Trophoblast cell (in vitro differentiated cells and primary cell): ENCODE measurements at regions not wholly inside any gene's neighbourhood (a gene's known extent, or its start where the extent isn't known, plus 50 kb on each side); places are given as distances from the start of the nearest gene placed in this dataset.

Experiments used
- DNase-seq, 2 donors: peaks; one replicate each; pipeline ENCODE4 v3.0.0-alpha.2; 2016
- H2AFZ ChIP-seq: 2 replicates; pipeline ENCODE4 v1.6.1; 2013; ENCODE audit warnings: low read length, moderate library complexity, mild to moderate bottlenecking; ENCODE audit not compliant: insufficient read depth, poor library complexity
- H2AK5ac ChIP-seq: 2 replicates; pipeline ENCODE4 v1.6.1; 2013; ENCODE audit warnings: mild to moderate bottlenecking, low read length
- H2BK120ac ChIP-seq: 2 replicates; pipeline ENCODE4 v1.6.1; 2013; ENCODE audit warnings: low read length, mild to moderate bottlenecking, moderate library complexity; ENCODE audit not compliant: insufficient read depth, poor library complexity
- H2BK12ac ChIP-seq: 2 replicates; pipeline ENCODE4 v1.6.1; 2013; ENCODE audit warnings: mild to moderate bottlenecking, low read length, moderate library complexity
- H2BK5ac ChIP-seq: 2 replicates; pipeline ENCODE4 v1.6.1; 2013; ENCODE audit warnings: low read length, low read depth, moderate library complexity, mild to moderate bottlenecking; ENCODE audit not compliant: poor library complexity
- H3K14ac ChIP-seq: 2 replicates; pipeline ENCODE4 v1.6.1; 2013; ENCODE audit warnings: mild to moderate bottlenecking, low read length
- H3K18ac ChIP-seq: 2 replicates; pipeline ENCODE4 v1.6.1; 2013; ENCODE audit warnings: mild to moderate bottlenecking, low read length
- H3K23ac ChIP-seq: 2 replicates; pipeline ENCODE4 v1.6.1; 2013; ENCODE audit warnings: low read length
- H3K27ac ChIP-seq: 2 replicates; pipeline ENCODE4 v1.5.1; 2013; ENCODE audit warnings: low read depth, mild to moderate bottlenecking, inconsistent platforms, low read length, moderate library complexity
- H3K27me3 ChIP-seq: 2 replicates; pipeline ENCODE4 v1.6.1; 2013; ENCODE audit warnings: inconsistent platforms, mild to moderate bottlenecking, low read length, moderate library complexity; ENCODE audit not compliant: insufficient read depth
- H3K36me3 ChIP-seq, 2 experiments: 1 replicate in 1 of 2; 2 replicates in 1 of 2; pipeline ENCODE4 v1.6.1; 2013; ENCODE audit warnings: low read length in 2 of 2, mild to moderate bottlenecking in 2 of 2, moderate library complexity in 1 of 2; ENCODE audit not compliant: insufficient read depth in 2 of 2, control insufficient read depth in 1 of 2
- H3K4ac ChIP-seq: 2 replicates; pipeline ENCODE4 v1.6.1; 2013; ENCODE audit warnings: low read depth, mild to moderate bottlenecking, low read length, moderate library complexity
- H3K4me1 ChIP-seq, 2 experiments: 1 replicate in 1 of 2; 2 replicates in 1 of 2; pipeline ENCODE4 v1.6.1; 2013; ENCODE audit warnings: low read length in 2 of 2, mild to moderate bottlenecking in 2 of 2, moderate library complexity in 1 of 2; ENCODE audit not compliant: insufficient read depth in 2 of 2, control insufficient read depth in 1 of 2
- H3K4me2 ChIP-seq: 2 replicates; pipeline ENCODE4 v1.6.1; 2013; ENCODE audit warnings: inconsistent platforms, mild to moderate bottlenecking, low read length, moderate library complexity
- H3K4me3 ChIP-seq: 2 replicates; pipeline ENCODE4 v1.5.1; 2013; ENCODE audit warnings: mild to moderate bottlenecking, low read depth, low read length, inconsistent platforms
- H3K79me1 ChIP-seq: one replicate; pipeline ENCODE4 v1.6.1; 2013; ENCODE audit warnings: low read length
- H3K79me2 ChIP-seq: 2 replicates; pipeline ENCODE4 v1.6.1; 2013; ENCODE audit warnings: low read length, mild to moderate bottlenecking; ENCODE audit not compliant: control insufficient read depth, insufficient read depth, poor library complexity
- H3K9ac ChIP-seq: 2 replicates; pipeline ENCODE4 v1.6.1; 2013; ENCODE audit warnings: mild to moderate bottlenecking, low read length
- H3K9me3 ChIP-seq: 2 replicates; pipeline ENCODE4 v1.6.1; 2013; ENCODE audit warnings: low read depth, mild to moderate bottlenecking, control low read depth, inconsistent platforms, low read length; ENCODE audit not compliant: insufficient read depth
- H4K12ac ChIP-seq: 2 replicates; pipeline ENCODE4 v1.6.1; 2013; ENCODE audit warnings: low read depth, mild to moderate bottlenecking, low read length, moderate library complexity
- H4K8ac ChIP-seq: 2 replicates; pipeline ENCODE4 v1.6.1; 2013; ENCODE audit warnings: low read depth, mild to moderate bottlenecking, low read length, moderate library complexity
- H4K91ac ChIP-seq: one replicate; pipeline ENCODE4 v1.6.1; 2013; ENCODE audit warnings: low read depth, mild to moderate bottlenecking, low read length, moderate library complexity
- WGBS: extraction: QIAGEN DNeasy Blood & Tissue Kit; methylation state at CpG from one replicate; pipeline ENCODE4 v1.1.7; 2013; ENCODE audit warnings: missing lambda C conversion rate; ENCODE audit not compliant: insufficient read length, insufficient coverage; ENCODE audit errors: extremely low coverage; 5-methylcytosine and 5-hydroxymethylcytosine counted together

DNA sequence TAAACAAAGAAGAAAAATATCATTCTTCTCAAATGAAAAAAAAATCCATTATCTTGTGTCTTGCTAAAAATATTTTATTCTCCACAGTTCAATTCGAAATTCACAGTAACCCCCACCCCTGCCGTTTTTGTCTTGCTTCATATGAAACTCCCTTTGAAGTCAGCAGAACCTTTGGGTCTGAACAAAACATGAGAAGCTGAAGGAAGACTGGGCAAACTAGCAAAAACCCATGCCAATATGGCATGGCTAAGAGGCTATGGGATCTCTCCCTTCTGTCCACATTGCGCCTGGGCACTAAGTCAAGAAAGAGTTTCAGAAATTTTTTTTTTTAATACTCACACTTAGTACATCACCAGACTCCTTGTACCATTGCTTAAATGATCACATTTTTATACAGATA lies 136.0 kb upstream of the SMIM31 start:
- no peak for DNase-seq
- Histone ChIP-seq H4K12ac (no peak overlapping the region), H3K18ac (no peak overlapping the region)

DNA sequence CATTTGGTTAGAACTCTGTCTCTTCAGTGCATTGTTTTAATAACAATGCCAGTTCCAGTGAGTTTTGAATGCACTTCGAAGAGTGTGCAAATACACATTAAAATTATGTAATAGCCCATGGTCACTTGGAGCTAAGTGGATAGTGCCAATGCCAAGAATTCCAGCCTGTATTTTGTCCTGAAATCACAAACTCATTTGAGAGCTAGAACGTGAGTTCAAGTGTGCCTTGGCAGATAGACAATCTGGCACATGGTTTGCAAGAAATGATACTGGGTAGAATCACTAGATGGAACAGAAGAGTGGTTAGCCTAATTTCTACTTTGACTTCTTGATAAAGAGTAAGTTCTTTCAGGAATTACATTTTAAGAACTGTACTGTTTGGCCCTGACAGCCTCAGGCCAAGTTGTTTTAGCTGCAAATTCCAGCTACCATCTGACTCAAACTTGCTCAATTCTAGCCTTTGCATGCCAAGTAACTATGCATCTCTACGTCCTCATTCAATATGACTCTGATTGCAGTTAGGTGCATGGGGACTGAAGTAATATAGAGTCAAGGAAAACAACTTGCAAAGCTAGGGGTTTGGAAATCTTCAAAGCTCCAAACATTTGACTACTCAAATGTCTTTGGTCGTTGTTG lies 131.9 kb upstream of the SMIM31 start:
- H3K4me1 ChIP-seq = peaks cover 0 to 3% of the 10 kb centered on the region in 2 experiments
- no CpG with 5 or more reads among the region's 4 CpGs for WGBS
- H3K23ac ChIP-seq = no peak overlapping the region
- no peak overlapping the region for H3K4ac ChIP-seq
- H3K4me3 ChIP-seq = no peak overlapping the region
- no peak overlapping the region for H2BK120ac ChIP-seq
- H2BK12ac ChIP-seq = no peak overlapping the region
- H4K91ac ChIP-seq = no peak overlapping the region
- H2BK5ac ChIP-seq = no peak overlapping the region
- no peaks in the 10 kb centered on the region for H3K9me3 ChIP-seq
- H3K14ac ChIP-seq = no peak overlapping the region
- H2AK5ac ChIP-seq = no peak overlapping the region
- no peak overlapping the region for H3K27ac ChIP-seq
- no peak overlapping the region for H3K9ac ChIP-seq
- H3K79me2 ChIP-seq = no peaks in the 10 kb centered on the region
- no peak overlapping the region for H3K18ac ChIP-seq
- H3K36me3 ChIP-seq = no peaks in the 10 kb centered on the region
- H2AFZ ChIP-seq = no peak overlapping the region
- peak; percentile 72 to 85 for DNase-seq
- H3K27me3 ChIP-seq = no peaks in the 10 kb centered on the region
- no peak overlapping the region for H4K12ac ChIP-seq
- H3K79me1 ChIP-seq = no peaks in the 10 kb centered on the region
- no peak overlapping the region for H3K4me2 ChIP-seq
- H4K8ac ChIP-seq = no peak overlapping the region

More for the DNA sequence above, 136.0 kb upstream of the SMIM31 start:
- H3K79me2 ChIP-seq = no peaks in the 10 kb centered on the region
- H2AFZ ChIP-seq = no peak overlapping the region
- H3K9me3 ChIP-seq = no peaks in the 10 kb centered on the region
- no peak overlapping the region for H3K23ac ChIP-seq
- no peak overlapping the region for H3K4me3 ChIP-seq
- H2BK12ac ChIP-seq = no peak overlapping the region
- no peak overlapping the region for H2BK120ac ChIP-seq
- no peak overlapping the region for H2BK5ac ChIP-seq
- no peak overlapping the region for H3K4ac ChIP-seq
- H3K4me1 ChIP-seq = peaks cover 0 to 3% of the 10 kb centered on the region in 2 experiments
- H3K9ac ChIP-seq = no peak overlapping the region
- no CpG with 5 or more reads among the region's 3 CpGs for WGBS
- no peaks in the 10 kb centered on the region for H3K27me3 ChIP-seq
- H3K27ac ChIP-seq = no peak overlapping the region
- H3K79me1 ChIP-seq = no peaks in the 10 kb centered on the region
- no peaks in the 10 kb centered on the region for H3K36me3 ChIP-seq
- no peak overlapping the region for H4K91ac ChIP-seq
- no peak overlapping the region for H3K4me2 ChIP-seq
- no peak overlapping the region for H2AK5ac ChIP-seq
- no peak overlapping the region for H3K14ac ChIP-seq
- no peak overlapping the region for H4K8ac ChIP-seq

DNA sequence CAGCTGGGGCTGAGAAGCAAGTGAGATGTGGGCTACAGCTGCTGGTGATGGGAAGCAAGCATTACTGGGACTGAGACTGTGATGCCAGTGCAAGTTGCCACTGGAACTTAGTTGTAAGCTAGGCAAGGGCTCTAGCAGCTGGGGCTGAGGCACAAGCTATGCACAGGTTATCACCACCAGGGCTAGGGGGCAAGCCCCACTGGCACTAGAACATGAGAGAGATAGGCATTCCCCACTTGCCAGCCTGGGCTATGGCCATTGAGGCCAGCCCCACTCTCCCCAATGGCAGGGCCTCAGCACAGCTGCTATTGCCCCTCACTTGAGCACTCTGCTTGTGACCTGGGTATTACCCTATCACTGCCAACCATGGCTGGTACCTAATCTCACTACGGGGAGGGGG lies 130.8 kb upstream of the SMIM31 start:
- no peak overlapping the region for H3K4ac ChIP-seq
- H3K18ac ChIP-seq = no peak overlapping the region
- no peak overlapping the region for H3K9ac ChIP-seq
- H4K12ac ChIP-seq = no peak overlapping the region
- no peak overlapping the region for H3K4me2 ChIP-seq
- no peak for DNase-seq
- no peak overlapping the region for H3K14ac ChIP-seq
- no peaks in the 10 kb centered on the region for H3K27me3 ChIP-seq
- peaks cover 0 to 3% of the 10 kb centered on the region in 2 experiments for H3K4me1 ChIP-seq
- H3K27ac ChIP-seq = no peak overlapping the region
- H3K4me3 ChIP-seq = no peak overlapping the region
- no CpG with 5 or more reads among the region's 1 CpG for whole genome bisulfite sequencing
- no peak overlapping the region for H3K23ac ChIP-seq
- no peak overlapping the region for H2BK120ac ChIP-seq
- no peaks in the 10 kb centered on the region for H3K79me1 ChIP-seq
- no peaks in the 10 kb centered on the region for H3K36me3 ChIP-seq
- no peak overlapping the region for H4K91ac ChIP-seq
- no peaks in the 10 kb centered on the region for H3K9me3 ChIP-seq
- no peak overlapping the region for H2BK5ac ChIP-seq
- H2AK5ac ChIP-seq = no peak overlapping the region
- H4K8ac ChIP-seq = no peak overlapping the region
- no peak overlapping the region for H2BK12ac ChIP-seq
- no peaks in the 10 kb centered on the region for H3K79me2 ChIP-seq
- H2AFZ ChIP-seq = no peak overlapping the region

GRCh38 chr4:164639001-164639400 lies 114.9 kb upstream of the SMIM31 start:
- H4K8ac ChIP-seq = no peak overlapping the region

More at GRCh38 chr4:164639001-164639400, 114.9 kb upstream of the SMIM31 start:
- Histone ChIP-seq H3K9me3 (no peaks in the 10 kb centered on the region), H2BK120ac (no peak overlapping the region), H3K4me1 (no peaks in the 10 kb centered on the region), H3K18ac (no peak overlapping the region), H3K36me3 (no peaks in the 10 kb centered on the region), H2AK5ac (no peak overlapping the region), H4K12ac (no peak overlapping the region), H4K91ac (no peak overlapping the region), H2AFZ (no peak overlapping the region), H3K14ac (no peak overlapping the region), H3K4ac (no peak overlapping the region), H2BK12ac (no peak overlapping the region), H3K9ac (no peak overlapping the region), H3K23ac (no peak overlapping the region), H3K4me2 (no peak overlapping the region), H3K79me2 (no peaks in the 10 kb centered on the region), H3K27ac (no peak overlapping the region), H3K4me3 (no peak overlapping the region), H3K79me1 (no peaks in the 10 kb centered on the region), H2BK5ac (no peak overlapping the region), H3K27me3 (no peaks in the 10 kb centered on the region)
- DNase-seq = no peak
